ENCODE measurements at regions not wholly inside any gene's neighbourhood (a gene's known extent, or its start where the extent isn't known, plus 50 kb on each side); places are given as distances from the start of the nearest gene placed in this dataset.

DNA sequence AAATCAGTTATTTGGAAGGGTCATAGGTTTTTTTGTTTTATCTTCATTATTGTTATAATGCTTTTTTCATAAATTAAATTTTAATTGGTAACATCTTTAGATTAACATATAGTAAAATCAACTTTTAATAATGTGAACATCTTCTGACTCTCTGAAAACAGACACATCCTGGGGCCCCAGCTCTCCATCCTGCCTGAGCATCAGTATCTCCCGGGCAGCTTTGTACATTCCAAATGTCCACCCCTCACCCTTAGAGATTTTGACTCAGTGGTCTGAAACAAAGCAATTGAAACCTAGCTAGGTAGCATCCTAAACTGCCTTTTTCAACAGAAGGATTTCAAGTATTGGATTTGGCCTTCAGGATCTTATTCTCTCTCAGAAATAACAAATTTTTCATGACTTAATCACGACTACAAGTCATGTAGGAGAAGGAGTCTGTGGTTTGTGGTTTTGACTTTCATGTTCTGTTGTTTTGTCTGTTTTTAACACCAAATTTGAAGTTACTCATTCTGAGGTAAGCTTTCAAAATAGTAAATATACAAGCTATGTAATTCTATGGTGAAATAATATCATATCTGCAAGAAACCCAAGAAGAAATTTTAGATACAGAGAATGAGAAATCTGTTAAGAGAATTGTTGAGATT lies 147.3 kb upstream of the UBE2E2 start:
- DNase-seq (ENCODE audit: low read depth) = no peak

GRCh38 chr3:23062582-23062981 lies 140.5 kb upstream of the UBE2E2 start:
- DNase-seq (ENCODE audit: low read depth) = no peak

DNA sequence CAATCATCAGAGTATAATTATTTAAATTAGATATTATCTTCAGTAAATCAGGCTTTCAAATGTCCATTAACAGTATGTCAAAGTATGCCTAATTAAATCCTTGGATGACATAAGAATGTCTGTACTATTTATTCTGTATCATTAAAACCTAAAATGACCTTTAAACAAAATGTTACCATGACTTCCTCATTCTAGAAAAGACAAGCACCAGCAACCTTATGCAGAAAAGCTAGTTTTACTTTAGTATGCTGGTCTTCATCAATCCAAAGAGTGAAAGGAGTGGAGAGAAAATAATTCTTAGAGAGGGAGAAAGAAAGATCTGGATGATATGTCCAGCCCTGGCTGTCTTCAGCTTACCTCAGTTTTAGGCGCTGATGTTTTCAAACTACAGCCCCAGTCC lies 140.1 kb upstream of the UBE2E2 start:
- DNase-seq (ENCODE audit: low read depth) = no peak

GRCh38 chr3:23067116-23067515 lies 136.0 kb upstream of the UBE2E2 start:
- DNase-seq (ENCODE audit: low read depth) = no peak

- DNase-seq (ENCODE audit: low read depth) = no peak
These were observed 135.0 kb upstream of the UBE2E2 start for GRCh38 chr3:23068016-23068728.

GRCh38 chr3:23071296-23071695 lies 131.8 kb upstream of the UBE2E2 start:
- no peak for DNase-seq (ENCODE audit: low read depth)

DNA sequence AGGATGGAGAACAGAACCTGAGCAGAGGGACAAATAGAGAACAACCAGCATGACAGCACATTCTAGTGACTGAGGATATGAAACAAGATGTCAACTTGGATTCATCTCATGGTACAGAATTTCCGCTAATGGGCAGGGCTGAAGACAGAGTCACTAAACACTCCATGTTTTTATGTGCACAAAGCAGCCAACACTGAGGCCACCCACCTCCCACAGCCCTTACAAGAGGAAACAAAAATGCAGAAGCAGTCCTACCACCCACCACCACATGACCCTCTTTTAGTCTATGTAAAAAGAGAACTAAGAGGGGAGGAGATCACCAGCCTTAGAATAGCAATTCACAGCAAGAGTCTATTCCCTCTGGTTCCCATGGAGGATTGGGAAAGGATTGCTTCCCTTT lies 131.4 kb upstream of the UBE2E2 start:
- DNase-seq (ENCODE audit: low read depth) = no peak

DNA sequence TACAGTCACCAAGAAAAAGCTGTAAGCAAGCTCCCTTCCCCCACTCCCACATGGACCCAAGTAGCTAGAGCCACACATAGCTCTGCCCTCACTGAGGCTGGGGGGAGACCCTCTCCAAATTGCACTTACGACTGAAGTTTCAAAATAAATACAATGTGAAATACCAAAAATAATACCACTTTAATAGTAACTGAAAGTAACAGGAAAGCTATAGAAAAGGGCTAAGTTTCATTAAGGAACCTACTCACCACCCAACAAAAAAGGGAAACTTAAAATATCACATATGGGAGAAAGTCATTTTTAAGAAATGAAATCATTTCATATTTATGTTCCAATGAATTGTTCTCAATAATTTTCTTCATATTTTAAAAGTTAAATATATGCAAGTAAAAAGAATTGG lies 130.4 kb upstream of the UBE2E2 start:
- no peak for DNase-seq (ENCODE audit: low read depth)

DNA sequence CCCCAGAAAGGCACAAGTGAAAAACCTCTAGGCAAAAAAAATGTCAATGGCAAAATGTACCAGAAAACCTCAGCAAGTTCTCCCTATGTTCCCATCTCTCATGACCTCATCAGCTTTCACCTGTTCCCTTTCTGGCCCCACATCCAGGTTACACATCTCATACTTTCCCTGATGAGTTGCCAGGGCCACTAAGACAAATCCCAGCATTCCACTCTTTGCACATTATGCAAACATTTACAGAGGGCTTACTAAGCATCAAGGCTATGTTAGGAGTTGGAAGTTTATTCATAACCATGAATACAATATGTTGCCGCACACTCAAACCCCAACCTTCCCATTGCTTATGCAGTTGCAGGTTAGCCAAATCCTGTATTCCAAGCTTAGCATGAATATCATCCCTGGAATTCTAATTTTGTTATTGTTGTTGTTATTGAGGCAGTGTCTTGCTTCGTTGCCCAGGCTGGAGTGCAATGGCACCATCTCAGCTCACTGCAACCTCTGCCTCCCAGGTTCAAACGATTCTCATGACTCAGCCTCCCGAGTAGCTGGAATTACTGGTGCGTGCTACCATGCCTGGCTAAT lies 129.3 kb upstream of the UBE2E2 start:
- DNase-seq (ENCODE audit: low read depth) = no peak

GRCh38 chr3:23075496-23075895 lies 127.6 kb upstream of the UBE2E2 start:
- DNase-seq (ENCODE audit: low read depth) = no peak

- no peak for DNase-seq (ENCODE audit: low read depth)
These were observed 126.7 kb upstream of the UBE2E2 start for GRCh38 chr3:23076437-23076836.

DNA sequence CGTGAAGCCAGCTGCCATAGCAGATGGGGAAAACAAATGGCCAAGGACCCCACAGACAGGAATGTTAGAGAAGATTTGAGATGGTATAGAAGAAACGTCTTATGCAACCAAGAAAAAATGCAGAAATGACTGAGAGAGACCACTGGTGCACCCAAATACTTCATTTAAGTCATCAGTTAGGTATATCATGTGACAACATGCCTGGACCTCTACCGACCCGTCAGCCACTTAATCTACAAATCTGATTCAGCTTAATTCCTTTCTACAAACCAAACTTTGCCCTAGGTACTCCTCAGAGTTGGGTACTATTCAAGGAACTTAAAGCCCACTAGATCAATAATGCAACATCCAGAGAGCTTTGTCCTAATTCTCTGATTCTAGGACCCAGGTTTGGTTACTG lies 126.0 kb upstream of the UBE2E2 start:
- DNase-seq (ENCODE audit: low read depth) = no peak

DNA sequence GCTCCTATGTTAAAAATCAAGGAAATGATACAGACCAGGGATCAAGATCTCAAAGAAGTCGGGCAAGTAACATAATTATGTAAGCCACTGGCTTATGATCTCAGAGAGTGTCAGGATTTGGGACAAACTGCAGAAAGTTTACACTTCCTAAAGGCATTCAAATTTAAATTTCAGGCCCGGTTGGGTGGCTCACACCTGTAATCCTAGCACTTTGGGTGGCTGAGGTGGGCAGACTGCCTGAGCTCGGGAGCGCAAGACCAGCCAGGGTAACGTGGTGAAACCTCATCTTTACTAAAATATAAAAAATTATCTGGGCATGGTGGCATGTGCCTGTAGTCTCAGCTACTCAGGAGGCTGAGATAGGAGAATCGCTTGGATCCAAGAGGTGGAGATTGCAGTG lies 124.4 kb upstream of the UBE2E2 start:
- no peak for DNase-seq (ENCODE audit: low read depth)

DNA sequence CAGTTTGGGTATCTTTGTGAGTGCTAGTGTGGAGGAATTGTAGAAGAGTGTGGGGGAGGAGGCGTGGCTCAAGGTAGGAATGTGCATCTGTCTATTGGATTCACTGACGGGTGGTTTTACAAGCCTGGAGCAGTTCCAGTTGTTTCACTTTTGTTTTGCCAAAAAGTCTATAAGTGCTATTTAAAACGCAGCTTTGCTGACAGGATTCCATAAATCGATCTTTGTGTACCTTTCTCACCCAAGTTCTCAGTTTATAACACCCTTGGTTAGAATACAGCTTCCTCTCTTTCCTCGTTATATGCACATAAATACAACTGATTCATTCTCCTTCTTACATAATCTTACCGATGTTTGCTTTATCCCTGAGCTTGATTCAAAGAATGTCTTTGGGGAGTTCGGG lies 123.2 kb upstream of the UBE2E2 start:
- no peak for DNase-seq (ENCODE audit: low read depth)

DNA sequence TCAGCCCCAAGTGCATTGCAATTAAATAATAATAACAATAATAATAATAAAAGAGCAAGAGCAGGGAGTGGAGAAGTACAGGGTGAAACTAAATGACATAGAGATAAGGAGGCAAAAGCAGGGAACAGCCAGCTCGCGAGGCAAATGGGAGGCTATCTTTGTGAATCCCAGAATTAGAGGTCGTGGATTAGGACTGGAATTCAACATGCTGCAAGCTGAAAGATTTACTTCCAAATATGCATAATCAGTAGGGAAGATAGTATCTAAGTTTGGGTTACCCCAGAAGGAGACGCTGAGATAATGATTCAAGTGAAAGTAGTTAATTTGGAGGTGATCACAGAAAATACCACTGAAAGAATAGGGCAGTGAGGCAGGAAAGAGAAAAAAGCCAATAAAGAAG lies 119.4 kb upstream of the UBE2E2 start:
- DNase-seq (ENCODE audit: low read depth) = no peak

- no peak for DNase-seq (ENCODE audit: low read depth)
These were observed 118.8 kb upstream of the UBE2E2 start for GRCh38 chr3:23084367-23084766.

DNA sequence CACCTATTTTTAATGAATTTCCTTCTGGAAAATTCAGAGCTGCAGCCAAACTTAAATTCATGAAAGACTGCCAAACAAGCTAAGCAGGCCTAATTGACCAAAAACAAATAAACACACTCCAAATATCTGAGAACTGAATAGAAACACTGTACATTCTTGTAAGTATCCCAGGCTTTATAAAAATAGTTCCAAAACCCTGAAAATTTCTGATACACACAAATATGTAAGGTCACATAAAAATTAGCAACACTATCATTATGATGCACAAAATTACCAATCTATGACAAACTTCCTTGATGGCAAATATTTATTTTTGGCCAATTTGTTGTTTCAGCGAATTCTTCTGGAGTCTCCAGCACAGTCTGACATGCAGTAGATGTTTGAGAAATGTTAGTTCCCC lies 117.9 kb upstream of the UBE2E2 start:
- no peak for DNase-seq (ENCODE audit: low read depth)

GRCh38 chr3:23086331-23086730 lies 116.8 kb upstream of the UBE2E2 start:
- DNase-seq (ENCODE audit: low read depth) = no peak

GRCh38 chr3:23086831-23087230 lies 116.3 kb upstream of the UBE2E2 start:
- no peak for DNase-seq (ENCODE audit: low read depth)

DNA sequence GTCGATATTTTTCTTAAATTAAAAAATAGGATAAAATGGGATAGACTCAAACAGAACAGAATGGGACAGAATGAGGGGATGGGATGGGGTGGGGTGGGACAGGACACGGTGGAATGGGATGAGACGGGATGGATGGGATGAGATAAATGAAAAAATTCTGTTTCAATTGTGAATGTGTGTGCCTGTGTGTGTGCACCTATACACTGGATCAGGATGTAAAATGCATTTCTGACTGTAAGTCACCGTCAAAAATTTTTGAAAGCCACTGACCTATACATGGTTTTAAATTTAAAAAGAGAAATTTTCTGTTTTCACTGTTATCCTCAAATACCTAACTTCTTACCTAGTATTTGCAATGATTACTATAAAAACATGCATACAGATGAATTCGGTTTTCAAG lies 108.7 kb upstream of the UBE2E2 start:
- no peak for DNase-seq (ENCODE audit: low read depth)

- no peak for DNase-seq (ENCODE audit: low read depth)
These were observed 108.2 kb upstream of the UBE2E2 start for GRCh38 chr3:23094890-23095462.

GRCh38 chr3:23096041-23096440 lies 107.1 kb upstream of the UBE2E2 start:
- no peak for DNase-seq (ENCODE audit: low read depth)

DNA sequence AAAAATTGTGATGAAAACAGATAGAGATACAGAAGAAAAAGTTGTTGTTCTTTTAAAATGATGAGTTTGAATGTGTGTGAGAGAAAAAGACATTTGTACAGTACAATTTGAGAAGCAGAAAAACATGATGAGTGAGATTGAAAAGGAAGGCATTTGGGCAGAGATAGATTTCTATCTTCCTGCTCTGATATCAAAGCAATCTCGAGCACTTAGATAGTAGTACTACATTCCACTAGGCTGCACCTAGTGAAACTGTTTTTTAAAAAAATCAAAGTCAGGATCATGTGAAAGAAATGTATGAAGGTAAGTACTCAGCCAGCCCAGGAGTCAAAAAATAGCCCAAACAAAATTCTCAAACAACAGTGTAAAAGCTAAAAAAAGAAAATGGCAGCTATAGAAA lies 104.1 kb upstream of the UBE2E2 start:
- no peak for DNase-seq (ENCODE audit: low read depth)

Data from activated T-cell treated with anti-CD3 and anti-CD28 coated beads for 1 hour (primary cell).